WTC11 (cell line): ENCODE measurements at regions not wholly inside any gene's neighbourhood (a gene's known extent, or its start where the extent isn't known, plus 50 kb on each side); places are given as distances from the start of the nearest gene placed in this dataset.

ENCODE experiments used
- ATAC-seq: fragments of 200-7000 bp; cut with Tn5 transposase; 2 replicates; pipeline ENCODE4 v1.10.0; 2021; ENCODE audit warnings: mild to moderate bottlenecking, moderate library complexity
- CTCF ChIA-PET: fragments of 300-600 bp; sonication (Branson Sonifier 250); formaldehyde crosslinking; loops from one replicate; lab custom pipeline; 2021; ENCODE audit warnings: antibody characterized with exemption; lab: Charles Lee
- POLR2A ChIA-PET: fragments of 350-600 bp; sonication (Branson Sonifier 250); formaldehyde crosslinking; loops from one replicate; lab custom pipeline; 2021; ENCODE audit warnings: antibody characterized with exemption; lab: Charles Lee
- DNase-seq: peaks from one replicate; pipeline ENCODE4 v3.0.0; 2021; ENCODE audit warnings: low spot score
- H3K27ac Mint-ChIP-seq: 2 replicates; pipeline ENCODE4 v1.8.0; 2021; ENCODE audit warnings: mixed read lengths
- H3K27me3 Mint-ChIP-seq: 2 replicates; pipeline ENCODE4 v1.8.0; 2021; ENCODE audit warnings: low read depth, mild to moderate bottlenecking, moderate library complexity, mixed read lengths
- H3K36me3 Mint-ChIP-seq: 2 replicates; pipeline ENCODE4 v1.8.0; 2021; ENCODE audit warnings: mixed read lengths
- H3K4me1 Mint-ChIP-seq: 2 replicates; pipeline ENCODE4 v1.8.0; 2022; ENCODE audit warnings: mixed read lengths
- H3K4me3 Mint-ChIP-seq: 2 replicates; pipeline ENCODE4 v1.8.0; 2021; ENCODE audit warnings: mild to moderate bottlenecking, moderate library complexity, mixed read lengths
- H3K9me3 Mint-ChIP-seq: 2 replicates; pipeline ENCODE4 v1.8.0; 2021; ENCODE audit warnings: mixed read lengths
- ELF4 ChIP-seq: sonication (generic); formaldehyde crosslinking; IDR thresholded peaks from 2 replicates; pipeline ENCODE4 v1.8.1; 2022; ENCODE audit warnings: low read depth, mild to moderate bottlenecking, moderate library complexity, missing genetic modification reagents
- ESRRA ChIP-seq: sonication (generic); formaldehyde crosslinking; IDR thresholded peaks from 2 replicates; pipeline ENCODE4 v1.8.1; 2022; ENCODE audit warnings: mild to moderate bottlenecking, missing genetic modification reagents, borderline replicate concordance
- ETV6 ChIP-seq: sonication (generic); formaldehyde crosslinking; IDR thresholded peaks from 2 replicates; pipeline ENCODE4 v1.8.1; 2022; ENCODE audit warnings: mild to moderate bottlenecking, missing genetic modification reagents
- GRHL2 ChIP-seq: fragments of 250-450 bp; sonication (Bioruptor Pico); IDR thresholded peaks from 2 replicates; pipeline ENCODE4 v1.8.0; 2022; ENCODE audit warnings: mild to moderate bottlenecking, moderate library complexity; ENCODE audit not compliant: insufficient replicate concordance, severe bottlenecking
- JUN ChIP-seq: sonication (generic); formaldehyde crosslinking; IDR thresholded peaks from 2 replicates; pipeline ENCODE4 v1.8.0; 2023; ENCODE audit warnings: mild to moderate bottlenecking, missing genetic modification reagents
- KAT7 ChIP-seq: sonication (generic); formaldehyde crosslinking; IDR thresholded peaks from 2 replicates; pipeline ENCODE4 v1.8.1; 2023; ENCODE audit warnings: missing genetic modification reagents, mild to moderate bottlenecking, borderline replicate concordance
- MYBL2 ChIP-seq: sonication (generic); formaldehyde crosslinking; IDR thresholded peaks from 2 replicates; pipeline ENCODE4 v1.8.1; 2023; ENCODE audit warnings: mild to moderate bottlenecking, moderate library complexity, missing genetic modification reagents
- NFATC4 ChIP-seq: fragments of 250-450 bp; sonication (Bioruptor Pico); IDR thresholded peaks from 2 replicates; pipeline ENCODE4 v1.9.0; 2021; ENCODE audit warnings: mild to moderate bottlenecking
- NFE2L1 ChIP-seq: sonication (generic); formaldehyde crosslinking; IDR thresholded peaks from 2 replicates; pipeline ENCODE4 v1.8.1; 2023; ENCODE audit warnings: missing genetic modification reagents
- PRRX2 ChIP-seq: fragments of 250-450 bp; sonication (Bioruptor Pico); IDR thresholded peaks from 2 replicates; pipeline ENCODE4 v1.8.0; 2021; ENCODE audit warnings: mild to moderate bottlenecking
- RELA ChIP-seq: sonication (generic); formaldehyde crosslinking; IDR thresholded peaks from 2 replicates; pipeline ENCODE4 v1.8.1; 2022; ENCODE audit warnings: missing genetic modification reagents, mild to moderate bottlenecking, borderline replicate concordance
- SOX15 ChIP-seq: fragments of 250-450 bp; sonication (Bioruptor Pico); IDR thresholded peaks from 2 replicates; pipeline ENCODE4 v1.9.0; 2021; ENCODE audit warnings: mild to moderate bottlenecking
- SP1 ChIP-seq: sonication (generic); formaldehyde crosslinking; conservative IDR thresholded peaks from 2 replicates; pipeline ENCODE4 v1.8.1; 2022; ENCODE audit warnings: missing genetic modification reagents
- TEAD1 ChIP-seq: sonication (generic); formaldehyde crosslinking; IDR thresholded peaks from 2 replicates; pipeline ENCODE4 v1.8.0; 2022; ENCODE audit warnings: mild to moderate bottlenecking, missing genetic modification reagents
- ZBTB21 ChIP-seq: sonication (generic); formaldehyde crosslinking; IDR thresholded peaks from 2 replicates; pipeline ENCODE4 v1.8.1; 2023; ENCODE audit warnings: mild to moderate bottlenecking, missing genetic modification reagents, borderline replicate concordance
- ZNF219 ChIP-seq: sonication (generic); formaldehyde crosslinking; IDR thresholded peaks from 2 replicates; pipeline ENCODE4 v1.8.0; 2023; ENCODE audit warnings: missing genetic modification reagents, mild to moderate bottlenecking, borderline replicate concordance
- ZNF232 ChIP-seq: sonication (generic); formaldehyde crosslinking; IDR thresholded peaks from 2 replicates; pipeline ENCODE4 v1.8.0; 2022; ENCODE audit warnings: mild to moderate bottlenecking, missing genetic modification reagents
- TF ChIP-seq, protein P1 (sequence below): sonication (generic); formaldehyde crosslinking; IDR thresholded peaks from 2 replicates; pipeline ENCODE4 v1.8.0; 2023; ENCODE audit warnings: missing genetic modification reagents
- TF ChIP-seq, protein P2 (sequence below): sonication (generic); formaldehyde crosslinking; IDR thresholded peaks from 2 replicates; pipeline ENCODE4 v1.8.0; 2022; ENCODE audit warnings: mild to moderate bottlenecking, missing genetic modification reagents
- TF ChIP-seq, protein P3 (sequence below): sonication (generic); formaldehyde crosslinking; IDR thresholded peaks from 2 replicates; pipeline ENCODE4 v1.8.1; 2023; ENCODE audit warnings: mild to moderate bottlenecking, missing genetic modification reagents, moderate library complexity
- TF ChIP-seq, protein P4 (sequence below): fragments of 250-450 bp; sonication (Bioruptor Pico); conservative IDR thresholded peaks from 2 replicates; pipeline ENCODE4 v1.9.0; 2021; ENCODE audit warnings: mild to moderate bottlenecking
- TF ChIP-seq, protein P5 (sequence below): sonication (generic); formaldehyde crosslinking; IDR thresholded peaks from 2 replicates; pipeline ENCODE4 v1.8.1; 2023; ENCODE audit warnings: mild to moderate bottlenecking, missing genetic modification reagents, moderate library complexity

DNA sequence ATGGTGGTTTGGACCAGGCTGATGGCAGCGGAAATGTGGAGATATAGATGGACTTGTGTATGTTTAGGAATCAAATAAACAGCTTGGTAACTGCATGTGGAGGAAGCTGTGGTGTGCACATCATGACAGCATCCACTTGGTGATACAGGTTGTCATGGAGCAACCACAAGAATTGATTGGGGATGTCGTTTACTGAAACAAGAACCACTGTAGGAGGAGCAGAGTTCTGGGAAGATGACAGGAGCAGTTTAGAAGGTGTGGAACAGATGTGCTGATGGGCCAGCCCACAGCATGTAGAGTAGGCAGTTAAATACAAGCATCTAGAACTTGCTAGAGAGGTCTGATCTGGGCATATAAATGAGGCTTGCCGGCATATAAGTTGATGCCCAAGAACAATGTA is 152.4 kb upstream of the SERPINE2 start:
- TF ChIP-seq PRRX2 (no peak), TEAD1 (CRISPR knock-in tag) (no peak), GRHL2 (no peak)
- TF ChIP-seq, protein P1, sequence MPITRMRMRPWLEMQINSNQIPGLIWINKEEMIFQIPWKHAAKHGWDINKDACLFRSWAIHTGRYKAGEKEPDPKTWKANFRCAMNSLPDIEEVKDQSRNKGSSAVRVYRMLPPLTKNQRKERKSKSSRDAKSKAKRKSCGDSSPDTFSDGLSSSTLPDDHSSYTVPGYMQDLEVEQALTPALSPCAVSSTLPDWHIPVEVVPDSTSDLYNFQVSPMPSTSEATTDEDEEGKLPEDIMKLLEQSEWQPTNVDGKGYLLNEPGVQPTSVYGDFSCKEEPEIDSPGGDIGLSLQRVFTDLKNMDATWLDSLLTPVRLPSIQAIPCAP (CRISPR knock-in tag), result no peak
- H3K9me3 Mint-ChIP-seq, result peaks cover 21% of the 10 kb centered on the region
- POLR2A ChIA-PET, result no interaction called here
- H3K36me3 Mint-ChIP-seq, result peaks cover 8% of the 10 kb centered on the region
- ATAC-seq (no peak), DNase-seq (no peak)
- H3K27ac Mint-ChIP-seq, result no peak overlapping the region
- H3K4me3 Mint-ChIP-seq, result no peak overlapping the region
- CTCF ChIA-PET, result no interaction called here
- no peaks in the 10 kb centered on the region for H3K27me3 Mint-ChIP-seq
- H3K4me1 Mint-ChIP-seq, result peaks cover 5% of the 10 kb centered on the region

DNA sequence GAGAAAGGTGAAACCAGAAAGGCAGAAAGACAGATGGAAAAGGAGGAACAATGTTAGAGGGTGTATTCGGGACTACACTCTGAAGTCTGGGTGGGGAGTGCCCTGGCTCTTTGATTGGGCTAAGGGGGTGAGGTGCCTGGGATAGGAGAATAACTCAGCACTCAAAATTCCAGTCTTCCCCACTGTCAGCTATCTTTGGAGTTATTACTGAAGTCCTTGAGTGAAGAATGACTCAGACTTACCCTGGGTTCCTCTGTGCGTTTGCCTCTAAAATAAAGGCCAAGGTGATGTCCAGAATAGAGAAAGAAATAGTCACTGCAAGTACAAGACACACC is 151.8 kb upstream of the SERPINE2 start:
- Mint-ChIP-seq H3K36me3 (peaks cover 8% of the 10 kb centered on the region), H3K27me3 (no peaks in the 10 kb centered on the region), H3K27ac (no peak overlapping the region), H3K4me3 (no peak overlapping the region), H3K4me1 (peaks cover 6% of the 10 kb centered on the region), H3K9me3 (peaks cover 26% of the 10 kb centered on the region)
- CTCF ChIA-PET, result no interaction called here
- no peak for DNase-seq
- POLR2A ChIA-PET, result no interaction called here
- ATAC-seq, result no peak
- TF ChIP-seq PRRX2 (no peak), SOX15 (CRISPR knock-in tag) (no peak), KAT7 (no peak), MYBL2 (CRISPR knock-in tag) (no peak), NFE2L1 (no peak), NFATC4 (CRISPR knock-in tag) (no peak), ELF4 (CRISPR knock-in tag) (no peak), ZNF232 (CRISPR knock-in tag) (no peak), RELA (no peak)
- TF ChIP-seq, protein P2, sequence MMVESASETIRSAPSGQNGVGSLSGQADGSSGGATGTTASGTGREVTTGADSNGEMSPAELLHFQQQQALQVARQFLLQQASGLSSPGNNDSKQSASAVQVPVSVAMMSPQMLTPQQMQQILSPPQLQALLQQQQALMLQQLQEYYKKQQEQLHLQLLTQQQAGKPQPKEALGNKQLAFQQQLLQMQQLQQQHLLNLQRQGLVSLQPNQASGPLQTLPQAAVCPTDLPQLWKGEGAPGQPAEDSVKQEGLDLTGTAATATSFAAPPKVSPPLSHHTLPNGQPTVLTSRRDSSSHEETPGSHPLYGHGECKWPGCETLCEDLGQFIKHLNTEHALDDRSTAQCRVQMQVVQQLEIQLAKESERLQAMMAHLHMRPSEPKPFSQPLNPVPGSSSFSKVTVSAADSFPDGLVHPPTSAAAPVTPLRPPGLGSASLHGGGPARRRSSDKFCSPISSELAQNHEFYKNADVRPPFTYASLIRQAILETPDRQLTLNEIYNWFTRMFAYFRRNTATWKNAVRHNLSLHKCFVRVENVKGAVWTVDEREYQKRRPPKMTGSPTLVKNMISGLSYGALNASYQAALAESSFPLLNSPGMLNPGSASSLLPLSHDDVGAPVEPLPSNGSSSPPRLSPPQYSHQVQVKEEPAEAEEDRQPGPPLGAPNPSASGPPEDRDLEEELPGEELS (CRISPR knock-in tag), result no peak
- TF ChIP-seq, protein P3, sequence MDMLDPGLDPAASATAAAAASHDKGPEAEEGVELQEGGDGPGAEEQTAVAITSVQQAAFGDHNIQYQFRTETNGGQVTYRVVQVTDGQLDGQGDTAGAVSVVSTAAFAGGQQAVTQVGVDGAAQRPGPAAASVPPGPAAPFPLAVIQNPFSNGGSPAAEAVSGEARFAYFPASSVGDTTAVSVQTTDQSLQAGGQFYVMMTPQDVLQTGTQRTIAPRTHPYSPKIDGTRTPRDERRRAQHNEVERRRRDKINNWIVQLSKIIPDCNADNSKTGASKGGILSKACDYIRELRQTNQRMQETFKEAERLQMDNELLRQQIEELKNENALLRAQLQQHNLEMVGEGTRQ (CRISPR knock-in tag), result no peak
- TF ChIP-seq, protein P1 (CRISPR knock-in tag), result no peak

DNA sequence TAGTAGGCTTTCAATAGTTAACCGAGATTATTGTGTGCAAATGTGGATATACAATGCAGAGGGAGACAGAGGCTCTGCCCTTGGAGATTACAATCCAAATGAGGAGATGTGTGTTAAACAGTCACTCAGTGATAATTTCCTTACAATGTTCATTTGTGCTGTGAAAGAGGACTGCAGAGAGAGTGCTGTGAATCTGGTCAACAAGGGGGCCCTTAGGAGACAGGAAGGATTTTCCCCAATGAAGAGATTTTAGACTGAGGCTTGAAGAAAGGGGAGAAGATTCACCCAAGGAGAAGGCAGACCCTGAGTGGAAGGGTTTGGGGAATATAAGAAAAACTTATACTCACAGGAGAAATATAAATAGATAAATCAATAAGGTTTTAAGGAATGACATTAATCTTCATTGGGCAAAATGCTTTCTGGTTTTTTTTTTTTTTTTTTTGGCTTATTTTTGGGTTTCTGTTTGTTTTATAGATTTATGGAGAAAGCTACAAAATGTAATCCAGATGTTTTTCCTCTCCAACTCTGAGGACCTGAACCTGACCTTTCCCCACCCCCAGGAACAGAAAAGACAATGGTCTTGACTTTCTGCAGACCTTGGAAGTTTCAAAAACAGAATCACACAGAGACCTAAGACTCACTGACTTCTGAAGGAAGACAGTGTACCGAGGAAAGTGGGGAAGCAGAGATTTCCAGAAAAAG is 151.3 kb upstream of the SERPINE2 start:
- peaks cover 7% of the 10 kb centered on the region for H3K36me3 Mint-ChIP-seq
- CTCF ChIA-PET, result no interaction called here
- POLR2A ChIA-PET, result no interaction called here
- TF ChIP-seq ZNF219 (CRISPR knock-in tag) (no peak), ETV6 (no peak), SOX15 (CRISPR knock-in tag) (no peak), MYBL2 (CRISPR knock-in tag) (no peak), ZBTB21 (CRISPR knock-in tag) (no peak), JUN (no peak), SP1 (CRISPR knock-in tag) (no peak), ESRRA (CRISPR knock-in tag) (no peak)
- TF ChIP-seq, protein P4, sequence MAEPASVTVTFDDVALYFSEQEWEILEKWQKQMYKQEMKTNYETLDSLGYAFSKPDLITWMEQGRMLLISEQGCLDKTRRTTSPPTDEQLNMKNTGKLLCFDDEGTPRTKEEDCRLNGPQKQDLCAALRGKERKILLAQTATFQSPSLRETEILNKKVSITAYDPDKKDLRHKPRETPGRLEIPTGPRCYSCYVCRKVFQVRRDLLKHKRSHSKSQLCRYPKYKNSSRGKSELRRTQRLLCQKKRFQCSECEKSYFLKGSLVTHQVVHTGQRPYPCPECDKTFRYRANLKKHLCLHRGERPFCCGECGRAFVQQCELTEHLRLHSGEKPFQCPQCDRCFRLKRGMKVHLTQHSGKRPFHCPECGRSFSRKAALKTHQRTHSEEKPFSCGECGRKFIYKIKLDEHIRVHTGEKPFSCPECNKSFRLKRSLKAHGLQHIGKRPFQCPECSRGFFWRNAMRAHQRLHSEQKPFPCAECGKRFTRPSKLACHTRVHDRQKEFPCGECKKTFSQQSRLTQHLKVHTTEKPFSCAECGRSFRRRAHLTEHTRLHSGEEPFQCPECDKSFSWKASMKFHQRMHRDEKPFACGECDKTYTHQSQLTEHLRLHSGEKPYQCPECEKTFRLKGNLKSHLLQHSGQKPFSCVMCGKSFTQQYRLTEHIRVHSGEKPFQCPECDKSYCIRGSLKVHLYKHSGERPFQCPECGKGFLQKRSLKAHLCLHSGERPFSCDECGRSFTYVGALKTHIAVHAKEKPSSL (CRISPR knock-in tag), result no peak
- TF ChIP-seq, protein P5, sequence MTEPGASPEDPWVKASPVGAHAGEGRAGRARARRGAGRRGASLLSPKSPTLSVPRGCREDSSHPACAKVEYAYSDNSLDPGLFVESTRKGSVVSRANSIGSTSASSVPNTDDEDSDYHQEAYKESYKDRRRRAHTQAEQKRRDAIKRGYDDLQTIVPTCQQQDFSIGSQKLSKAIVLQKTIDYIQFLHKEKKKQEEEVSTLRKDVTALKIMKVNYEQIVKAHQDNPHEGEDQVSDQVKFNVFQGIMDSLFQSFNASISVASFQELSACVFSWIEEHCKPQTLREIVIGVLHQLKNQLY (CRISPR knock-in tag), result no peak

More for the DNA sequence above, 151.3 kb upstream of the SERPINE2 start:
- H3K9me3 Mint-ChIP-seq, result peaks cover 26% of the 10 kb centered on the region
- no peak overlapping the region for H3K27ac Mint-ChIP-seq
- no peak for ATAC-seq
- no peak overlapping the region for H3K4me3 Mint-ChIP-seq
- no peaks in the 10 kb centered on the region for H3K27me3 Mint-ChIP-seq
- H3K4me1 Mint-ChIP-seq, result peaks cover 9% of the 10 kb centered on the region
- no peak for DNase-seq
